Smooth muscle cell (in vitro differentiated cells): ENCODE measurements at regions not wholly inside any gene's neighbourhood (a gene's known extent, or its start where the extent isn't known, plus 50 kb on each side); places are given as distances from the start of the nearest gene placed in this dataset.

ENCODE experiments used
- DNase-seq: peaks from one replicate; lab custom pipeline; 2025; ENCODE audit not compliant: unreplicated experiment; lab: John Stamatoyannopoulos, UW
- H2AFZ ChIP-seq: fragments of 200-600 bp; sonication (generic); 2 replicates; pipeline ENCODE4 v1.6.0; 2016; ENCODE audit warnings: antibody characterized with exemption, low read depth, mild to moderate bottlenecking
- H3F3A ChIP-seq: fragments of 200-600 bp; sonication (generic); 2 replicates; pipeline ENCODE4 v1.6.0; 2017; ENCODE audit warnings: antibody characterized with exemption, low read depth
- H3K27ac ChIP-seq: fragments of 200-600 bp; sonication (generic); 2 replicates; pipeline ENCODE4 v1.5.1; 2016; ENCODE audit warnings: low read depth, mild to moderate bottlenecking
- H3K27me3 ChIP-seq: fragments of 200-600 bp; sonication (generic); 2 replicates; pipeline ENCODE4 v1.6.1; 2016; ENCODE audit warnings: low read depth, mild to moderate bottlenecking
- H3K36me3 ChIP-seq: fragments of 200-600 bp; sonication (generic); 2 replicates; pipeline ENCODE4 v1.5.1; 2016; ENCODE audit warnings: low read depth
- H3K4me1 ChIP-seq: fragments of 200-600 bp; sonication (generic); 2 replicates; pipeline ENCODE4 v1.5.1; 2016; ENCODE audit warnings: low read depth
- H3K4me2 ChIP-seq: fragments of 200-600 bp; sonication (generic); 2 replicates; pipeline ENCODE4 v1.6.0; 2016; ENCODE audit warnings: mild to moderate bottlenecking
- H3K4me3 ChIP-seq: fragments of 200-600 bp; sonication (generic); 2 replicates; pipeline ENCODE4 v1.5.1; 2016; ENCODE audit warnings: mild to moderate bottlenecking
- H3K79me2 ChIP-seq: fragments of 200-600 bp; sonication (generic); 2 replicates; pipeline ENCODE4 v1.6.0; 2016; ENCODE audit warnings: low read depth, mild to moderate bottlenecking
- H3K9ac ChIP-seq: fragments of 200-600 bp; sonication (generic); 2 replicates; pipeline ENCODE4 v1.6.0; 2016; ENCODE audit warnings: low read depth
- H3K9me3 ChIP-seq: fragments of 200-600 bp; sonication (generic); replicated peaks from 2 replicates; pipeline ENCODE4 v1.5.1; 2016; ENCODE audit warnings: low read depth
- H4K20me1 ChIP-seq: fragments of 200-600 bp; sonication (generic); 2 replicates; pipeline ENCODE4 v1.6.0; 2016; ENCODE audit warnings: low read depth
- CTCF ChIP-seq: fragments of 200-600 bp; sonication (generic); IDR thresholded peaks from 2 replicates; pipeline ENCODE4 v1.5.1; 2017; ENCODE audit warnings: borderline replicate concordance, mild to moderate bottlenecking, antibody characterized with exemption; ENCODE audit not compliant: insufficient read depth, poor library complexity, severe bottlenecking
- WGBS: methylation state at CpG from one replicate; pipeline ENCODE4 v1.1.7; 2016; ENCODE audit warnings: low lambda C conversion rate; 5-methylcytosine and 5-hydroxymethylcytosine counted together

- no peaks in the 10 kb centered on the region for H3K9me3 ChIP-seq
- no peaks in the 10 kb centered on the region for H3K27me3 ChIP-seq
- no peak for DNase-seq
- H3K4me2 ChIP-seq, result no peak overlapping the region
- H4K20me1 ChIP-seq, result no peaks in the 10 kb centered on the region
- H3K27ac ChIP-seq, result no peak overlapping the region
- no peaks in the 10 kb centered on the region for H3K36me3 ChIP-seq
- H3K4me1 ChIP-seq, result no peaks in the 10 kb centered on the region
- no peak for TF ChIP-seq CTCF
- no peak overlapping the region for H3K4me3 ChIP-seq
- no peaks in the 10 kb centered on the region for H3F3A ChIP-seq
- no peak overlapping the region for H2AFZ ChIP-seq
- H3K9ac ChIP-seq, result no peak overlapping the region
- H3K79me2 ChIP-seq, result no peaks in the 10 kb centered on the region
These were observed 74.8 kb upstream of the ADAM23 start for GRCh38 chr2:206368484-206368883.

GRCh38 chr2:206368933-206369569 is 74.3 kb upstream of the ADAM23 start:
- no peaks in the 10 kb centered on the region for H3K79me2 ChIP-seq
- H3K9ac ChIP-seq, result no peak overlapping the region
- DNase-seq, result no peak
- H3K4me1 ChIP-seq, result no peaks in the 10 kb centered on the region
- no peaks in the 10 kb centered on the region for H4K20me1 ChIP-seq
- no peaks in the 10 kb centered on the region for H3K36me3 ChIP-seq
- no peaks in the 10 kb centered on the region for H3F3A ChIP-seq
- H3K4me2 ChIP-seq, result no peak overlapping the region
- no peak overlapping the region for H2AFZ ChIP-seq
- no peaks in the 10 kb centered on the region for H3K9me3 ChIP-seq
- H3K27ac ChIP-seq, result no peak overlapping the region
- no peak overlapping the region for H3K4me3 ChIP-seq
- WGBS, result 47% methylated on average over 3 of the region's 3 CpGs
- TF ChIP-seq CTCF, result no peak
- no peaks in the 10 kb centered on the region for H3K27me3 ChIP-seq

DNA sequence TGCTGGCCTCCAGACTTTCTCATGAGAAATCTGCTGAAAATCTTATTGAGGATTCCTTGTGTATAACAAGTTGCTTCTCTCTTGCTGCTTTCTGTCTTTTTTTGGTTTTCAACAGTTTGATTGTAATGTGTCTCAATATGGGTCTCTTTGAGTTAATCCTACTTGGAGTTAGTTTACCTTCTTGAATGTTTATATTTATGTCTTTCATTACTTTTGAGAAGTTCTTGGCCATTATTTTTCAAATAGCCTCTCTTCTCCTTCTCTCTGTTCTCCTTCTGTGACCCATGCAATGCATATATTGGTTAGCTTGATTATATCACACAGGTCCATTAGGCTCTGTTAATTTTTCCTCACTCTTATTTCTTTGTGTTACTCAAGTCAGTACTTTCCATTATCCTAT is 67.4 kb upstream of the ADAM23 start:
- Histone ChIP-seq H3K27me3 (no peaks in the 10 kb centered on the region), H4K20me1 (no peaks in the 10 kb centered on the region), H3K4me2 (no peak overlapping the region), H3K9me3 (peaks cover 2% of the 10 kb centered on the region), H3K4me3 (no peak overlapping the region), H3F3A (no peaks in the 10 kb centered on the region), H3K27ac (no peak overlapping the region), H3K79me2 (no peaks in the 10 kb centered on the region), H3K9ac (no peak overlapping the region), H2AFZ (no peak overlapping the region), H3K4me1 (no peaks in the 10 kb centered on the region), H3K36me3 (no peaks in the 10 kb centered on the region)
- no peak for TF ChIP-seq CTCF
- DNase-seq, result no peak

GRCh38 chr2:206378835-206379234 is 64.5 kb upstream of the ADAM23 start:
- Histone ChIP-seq H3K4me1 (no peaks in the 10 kb centered on the region), H3K27me3 (no peaks in the 10 kb centered on the region), H3K27ac (no peak overlapping the region), H3K4me3 (no peak overlapping the region), H3K36me3 (no peaks in the 10 kb centered on the region), H3K79me2 (no peaks in the 10 kb centered on the region), H3K9ac (no peak overlapping the region), H2AFZ (no peak overlapping the region), H3K9me3 (peaks cover 2% of the 10 kb centered on the region), H4K20me1 (no peaks in the 10 kb centered on the region), H3F3A (no peaks in the 10 kb centered on the region), H3K4me2 (no peak overlapping the region)
- WGBS, result 89% methylated on average over 4 of the region's 4 CpGs
- TF ChIP-seq CTCF, result no peak
- DNase-seq, result no peak
